SW 1271 (cell line): ENCODE measurements at regions not wholly inside any gene's neighbourhood (a gene's known extent, or its start where the extent isn't known, plus 50 kb on each side); places are given as distances from the start of the nearest gene placed in this dataset.

Experiments used
- DNase-seq, 2 experiments: peaks; one replicate each; lab custom pipeline; 2025; lab: John Stamatoyannopoulos, UW

DNA sequence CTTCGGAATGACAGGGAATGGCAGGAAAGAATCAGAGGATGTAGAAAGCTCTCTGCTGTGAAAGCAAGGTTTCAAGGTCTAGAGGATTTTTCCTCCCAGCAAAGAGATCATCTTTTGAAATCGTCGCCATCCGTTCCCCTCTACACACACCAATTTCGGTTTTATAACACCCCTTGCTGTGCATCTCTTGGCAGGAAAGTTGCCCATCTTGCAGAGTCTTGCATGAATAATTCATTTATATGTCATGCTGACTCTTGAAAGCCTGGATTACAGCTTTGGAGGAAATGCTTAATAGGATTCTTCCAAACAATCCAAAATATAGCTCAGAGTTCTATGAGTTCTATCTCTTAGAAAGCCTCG is 262.7 kb downstream of the CHL1 start:
- DNase-seq, result no peak

DNA sequence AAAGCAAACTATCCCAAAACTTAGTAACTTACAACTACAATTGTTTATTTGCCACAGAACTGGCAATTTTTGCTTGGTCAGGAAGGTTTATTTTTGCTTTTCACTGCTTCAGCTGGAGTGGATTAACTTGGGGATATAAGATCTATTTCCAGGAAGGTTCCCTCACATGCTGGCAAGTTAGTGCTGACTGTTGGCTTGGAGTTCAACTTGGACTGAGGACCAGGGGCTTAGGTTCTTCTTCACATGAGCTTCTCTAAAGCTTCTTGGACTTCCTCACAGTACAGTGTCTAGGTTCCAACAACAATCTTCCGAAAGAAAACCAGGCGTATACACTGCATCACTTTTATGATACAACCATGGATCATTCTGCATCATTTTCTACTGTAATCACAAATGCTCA is 264.4 kb downstream of the CHL1 start:
- DNase-seq, result no peak

DNA sequence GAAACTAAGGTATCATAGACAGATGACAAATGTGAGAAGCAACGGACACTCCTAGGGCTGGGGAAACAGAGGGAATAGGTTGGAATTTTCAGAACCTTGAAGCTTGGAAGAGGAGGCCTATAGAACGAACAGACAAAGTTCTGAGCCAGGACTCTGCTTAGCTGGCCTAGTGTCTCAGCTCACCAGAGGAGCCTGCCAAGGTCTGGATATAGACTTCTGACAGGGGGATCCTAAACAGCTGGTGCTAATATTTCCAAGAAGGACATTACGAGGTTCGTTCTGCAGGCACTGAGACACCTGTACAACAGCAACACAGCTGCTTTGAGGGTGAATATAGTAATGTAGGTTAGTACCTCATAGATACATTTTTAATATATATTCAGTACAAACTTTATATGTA is 266.3 kb downstream of the CHL1 start:
- DNase-seq, result no peak

DNA sequence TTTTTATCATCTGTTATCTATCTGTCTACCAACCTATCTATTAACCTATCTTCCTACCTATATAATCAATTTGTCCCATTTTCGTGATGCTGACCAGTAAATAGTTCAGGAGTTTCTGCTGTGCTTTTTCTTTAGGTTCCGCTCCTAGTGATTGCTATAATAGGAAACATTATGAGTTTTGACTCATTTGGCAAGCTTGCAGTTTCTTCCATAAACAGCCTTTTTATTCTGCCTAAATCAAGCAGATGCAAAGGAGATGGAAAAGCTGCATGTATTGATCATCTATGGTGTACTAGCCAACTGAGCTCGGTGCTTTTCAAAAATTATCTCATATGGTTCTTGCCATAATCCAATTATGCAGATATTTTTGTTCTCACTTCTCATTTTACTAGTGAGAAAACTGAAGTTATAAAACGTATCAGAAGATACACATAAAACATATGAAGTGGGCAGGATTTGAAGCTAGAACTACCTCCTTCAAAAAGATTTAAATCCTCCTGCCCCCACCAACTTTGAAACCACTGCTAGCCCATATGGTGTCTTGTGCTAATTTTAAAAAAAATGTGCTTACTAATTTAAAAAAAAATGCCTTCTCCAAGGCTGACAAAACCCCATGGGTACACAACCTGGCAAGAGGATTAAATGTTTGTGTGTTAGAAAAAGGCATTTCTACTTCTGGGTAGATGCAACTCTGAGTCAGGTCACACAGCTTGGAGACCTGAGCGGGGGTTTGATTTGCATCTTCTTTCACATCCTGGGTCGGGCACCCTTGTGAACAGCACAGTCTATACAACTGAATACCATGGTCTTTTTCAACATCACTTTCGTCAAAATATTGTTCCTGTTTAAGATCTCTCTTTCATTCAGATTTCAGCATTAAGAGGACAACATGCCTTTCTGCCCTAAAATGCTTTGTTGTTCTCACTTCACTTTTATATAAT is 267.0 kb downstream of the CHL1 start:
- DNase-seq, result no peak

DNA sequence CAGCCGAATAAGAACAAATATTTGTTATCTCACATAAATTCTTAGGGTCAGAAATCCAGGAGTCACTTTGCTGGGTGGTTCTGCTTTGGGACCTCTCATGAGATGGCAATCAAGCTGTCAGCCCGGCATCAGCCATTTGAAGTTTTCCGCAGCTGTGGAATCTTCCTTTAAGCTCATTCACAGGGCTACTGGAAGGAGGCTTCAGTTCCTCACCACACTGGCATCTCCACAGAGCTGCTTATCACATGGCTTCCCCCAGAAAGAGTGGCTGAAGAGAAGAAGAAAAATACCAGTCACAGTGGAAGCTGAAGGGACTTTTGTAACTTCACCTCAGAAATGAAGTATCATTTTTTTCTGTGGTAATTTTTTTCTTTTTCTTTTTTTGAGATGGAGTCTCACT is 267.7 kb downstream of the CHL1 start:
- DNase-seq, result no peak

DNA sequence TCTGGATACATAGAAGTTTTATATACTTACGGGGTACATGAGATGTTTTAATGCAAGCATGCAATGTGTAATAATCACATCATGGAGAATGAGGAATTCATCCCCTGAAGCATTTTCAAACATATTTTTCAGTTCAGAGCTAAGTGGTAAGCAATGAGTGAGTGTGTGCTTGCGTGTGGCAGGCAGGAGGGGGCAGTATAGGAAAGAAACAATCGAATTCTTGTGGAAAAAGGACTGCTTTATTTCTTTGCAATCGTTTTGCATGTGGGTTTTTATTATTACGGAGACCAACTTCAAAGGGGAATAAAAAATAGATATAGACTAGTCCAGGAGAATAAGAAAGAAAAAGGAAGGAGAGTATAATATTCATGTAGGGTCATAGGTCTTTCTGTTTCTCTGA is 271.6 kb downstream of the CHL1 start:
- peak in 1 of 2 experiments; percentile 3 for DNase-seq

DNA sequence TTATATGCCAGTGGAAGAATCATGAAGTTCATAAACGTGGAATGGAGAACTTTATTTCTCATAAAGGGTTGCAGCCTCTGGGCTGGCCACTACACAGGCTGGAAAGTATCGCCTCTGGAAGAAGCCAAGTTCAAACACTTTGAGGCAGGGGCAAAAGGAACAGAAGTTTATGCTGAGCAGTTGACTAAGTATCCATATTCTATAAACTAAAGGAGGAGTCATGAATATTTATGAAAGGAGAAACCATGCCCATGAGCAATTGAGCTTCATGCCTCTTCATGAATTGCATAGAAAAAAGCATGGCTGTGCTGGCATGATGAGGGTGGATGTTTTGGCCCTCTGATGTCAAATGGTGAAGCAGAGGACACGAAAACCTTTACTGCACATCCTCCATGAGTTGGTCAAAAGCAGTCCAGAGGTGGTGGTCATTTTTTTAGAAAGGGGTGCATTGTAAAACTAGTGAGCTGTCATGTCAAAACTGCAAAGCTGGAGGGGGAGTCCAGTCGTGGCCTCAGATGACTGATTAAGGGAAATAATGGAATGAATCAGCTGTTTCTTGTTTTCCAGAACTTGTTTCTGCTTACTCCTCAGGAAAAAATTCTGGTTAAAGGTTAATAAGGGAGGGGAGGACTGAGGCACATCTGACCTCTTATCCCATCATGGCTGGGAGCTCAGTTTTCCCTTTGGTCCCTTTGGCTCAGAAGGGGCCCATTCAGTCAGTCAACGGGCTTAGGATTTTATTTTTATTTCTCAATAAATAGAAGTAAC is 276.7 kb downstream of the CHL1 start:
- no peak for DNase-seq

DNA sequence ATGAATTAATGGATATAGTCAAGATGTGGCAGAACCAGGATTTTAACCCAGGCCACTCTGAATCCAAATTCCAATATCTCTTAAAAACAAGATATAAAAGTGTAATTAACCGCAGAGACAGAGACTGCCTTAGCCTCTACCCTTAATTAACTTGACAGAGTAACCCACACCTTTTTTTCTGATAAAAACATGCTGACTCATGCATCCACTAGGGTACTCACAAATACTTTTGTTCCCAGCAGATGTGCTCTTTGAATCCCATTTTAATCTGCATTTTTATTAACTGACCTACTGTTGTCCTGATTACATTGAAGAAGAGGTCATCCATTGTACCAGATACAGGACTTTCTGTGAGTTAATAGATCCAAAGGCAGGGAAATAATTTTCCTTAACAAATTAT is 278.3 kb downstream of the CHL1 start:
- DNase-seq, result no peak

DNA sequence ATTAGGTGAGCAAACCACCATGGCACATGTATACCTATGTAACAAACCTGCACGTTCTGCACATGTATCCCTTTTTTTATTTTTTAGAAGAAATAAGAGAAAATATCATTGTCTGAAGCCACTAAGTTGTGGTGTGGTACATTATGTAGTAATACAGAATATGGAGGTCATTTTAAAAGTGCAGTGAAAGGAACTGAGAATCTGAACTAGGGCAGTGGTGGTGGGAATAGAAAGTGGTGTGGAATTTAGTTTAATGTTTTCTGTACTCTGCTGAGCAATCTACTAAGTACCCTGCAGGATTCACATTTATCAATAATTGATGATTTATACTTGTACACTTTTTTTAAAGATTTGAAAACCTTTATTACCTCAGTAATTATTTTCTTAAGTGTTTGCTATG is 283.5 kb downstream of the CHL1 start:
- no peak for DNase-seq

DNA sequence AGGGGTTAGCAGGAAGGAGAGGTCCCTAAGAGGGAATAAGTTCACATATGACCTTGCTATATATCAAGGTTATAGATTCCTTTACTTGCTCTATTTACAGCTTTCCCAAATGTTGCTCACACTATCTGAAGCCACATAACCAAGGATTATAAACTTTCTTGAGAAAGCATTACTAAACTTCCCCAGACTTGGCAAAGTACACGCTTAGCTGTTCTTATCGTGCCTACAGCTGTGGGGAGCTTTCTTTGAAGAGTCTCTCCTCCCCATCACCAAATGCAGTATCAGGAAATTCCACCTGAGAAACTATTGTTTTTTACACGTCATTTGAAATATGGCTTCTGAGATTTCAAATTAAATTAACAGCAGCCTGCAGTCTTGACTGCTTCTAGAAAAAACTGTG is 284.5 kb downstream of the CHL1 start:
- DNase-seq, result no peak

DNA sequence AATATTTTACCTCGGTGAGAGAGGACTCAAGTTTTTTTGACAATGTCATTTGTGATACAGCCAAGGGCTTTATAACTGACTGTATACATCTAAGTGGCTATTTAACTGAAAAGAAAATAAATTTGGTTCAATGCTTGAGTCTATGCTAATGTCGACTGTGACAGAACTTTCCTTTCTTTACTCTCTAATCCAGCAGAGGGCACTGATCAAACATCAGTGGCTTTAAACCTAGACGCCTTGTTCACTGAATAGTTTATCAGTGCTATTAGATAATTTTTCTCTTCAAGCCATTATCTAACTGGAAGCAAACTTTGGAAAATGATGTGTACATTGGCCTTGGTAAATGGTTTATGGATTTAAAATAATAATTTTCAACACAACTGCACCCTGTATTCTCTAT is 285.1 kb downstream of the CHL1 start:
- no peak for DNase-seq

DNA sequence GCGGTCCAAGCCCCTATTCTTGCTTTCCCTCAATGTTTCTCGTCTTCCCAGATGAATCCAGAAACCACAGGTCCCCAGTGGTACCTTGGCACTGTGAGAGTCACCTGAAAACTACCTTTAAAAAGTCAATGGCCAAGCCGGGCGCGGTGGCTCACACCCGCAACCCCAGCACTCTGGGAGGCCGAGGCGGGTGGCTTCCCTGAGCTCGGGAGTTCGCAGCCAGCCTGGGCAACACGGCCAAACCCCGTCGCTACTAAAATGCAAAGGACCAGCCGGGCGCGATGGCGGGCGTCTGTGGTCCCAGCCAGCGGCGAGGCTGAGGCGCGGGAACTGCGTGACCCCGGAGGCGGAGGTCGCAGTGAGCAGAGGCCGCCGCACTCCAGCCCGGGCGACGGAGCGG is 285.9 kb downstream of the CHL1 start:
- DNase-seq, result no peak

DNA sequence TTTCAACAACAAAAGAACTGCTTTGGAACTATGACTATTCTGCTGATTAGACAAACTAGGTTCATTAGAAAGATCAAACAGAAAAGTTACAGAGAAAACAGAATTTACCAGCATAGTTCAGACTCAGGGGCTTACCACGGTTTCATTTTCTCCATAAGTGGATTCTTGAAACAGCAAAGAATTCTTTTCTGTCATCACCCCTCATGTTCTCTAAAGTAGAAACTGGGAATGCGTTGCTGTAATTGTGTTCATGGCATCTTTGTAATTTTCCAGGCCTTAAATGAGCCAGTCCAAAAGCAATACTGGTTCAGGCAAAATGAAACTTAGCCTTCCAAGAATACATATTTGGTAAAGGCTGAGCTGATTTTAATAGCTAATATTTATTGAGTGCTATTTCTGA is 287.8 kb downstream of the CHL1 start:
- DNase-seq, result no peak

DNA sequence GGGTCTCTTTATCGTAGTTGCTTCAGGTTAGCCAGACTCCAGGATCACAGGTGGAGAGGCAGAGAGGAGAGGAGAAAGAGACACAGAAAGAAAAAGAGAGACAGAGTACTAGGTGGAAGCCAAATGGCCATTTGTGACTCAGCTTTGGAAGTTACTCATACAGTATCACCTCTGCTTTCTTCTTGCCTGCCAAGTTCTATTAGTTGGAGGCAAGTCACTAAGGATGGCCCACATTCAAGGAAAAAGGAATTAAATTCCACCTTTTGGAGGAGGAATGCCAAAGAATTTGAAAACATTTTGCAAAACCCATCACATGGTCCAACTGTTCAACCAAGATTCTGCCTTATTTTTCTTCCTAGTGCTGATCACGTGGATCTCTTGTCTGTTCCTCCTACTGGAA is 291.1 kb downstream of the CHL1 start:
- DNase-seq, result no peak

DNA sequence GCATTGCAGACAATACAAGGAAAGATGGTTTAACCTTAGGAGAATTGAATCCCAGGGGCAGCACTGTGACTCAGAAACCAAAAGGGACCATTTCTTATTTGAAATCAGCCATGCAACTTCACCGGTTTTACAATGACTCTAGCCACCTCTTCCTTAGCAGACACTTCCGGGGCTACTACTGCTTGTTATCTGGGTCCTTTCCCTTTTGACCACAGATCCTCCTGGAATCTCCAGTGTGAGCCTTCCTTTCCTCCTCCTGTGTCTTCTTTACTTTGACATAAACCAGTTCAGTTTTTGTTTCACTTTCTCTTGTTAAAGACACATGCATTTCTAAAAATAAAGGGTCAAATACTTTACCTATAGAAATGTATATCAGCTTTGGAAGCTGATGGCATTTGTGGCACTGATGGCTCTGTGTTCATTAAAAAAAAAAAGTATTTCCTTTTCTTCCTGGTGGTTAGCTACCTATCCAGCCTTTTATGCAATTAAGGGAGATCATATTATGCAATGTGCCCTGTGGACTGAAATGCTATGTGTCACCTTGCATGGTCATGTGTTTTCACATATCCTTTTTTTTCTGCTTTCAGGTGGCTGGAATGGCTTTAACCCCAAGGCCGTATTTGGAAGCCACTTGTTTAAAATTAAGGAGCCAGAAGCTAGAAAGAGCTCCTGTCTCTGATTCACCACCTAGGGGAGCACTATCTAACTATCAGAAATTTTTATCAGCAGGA is 296.2 kb downstream of the CHL1 start:
- DNase-seq, result no peak

DNA sequence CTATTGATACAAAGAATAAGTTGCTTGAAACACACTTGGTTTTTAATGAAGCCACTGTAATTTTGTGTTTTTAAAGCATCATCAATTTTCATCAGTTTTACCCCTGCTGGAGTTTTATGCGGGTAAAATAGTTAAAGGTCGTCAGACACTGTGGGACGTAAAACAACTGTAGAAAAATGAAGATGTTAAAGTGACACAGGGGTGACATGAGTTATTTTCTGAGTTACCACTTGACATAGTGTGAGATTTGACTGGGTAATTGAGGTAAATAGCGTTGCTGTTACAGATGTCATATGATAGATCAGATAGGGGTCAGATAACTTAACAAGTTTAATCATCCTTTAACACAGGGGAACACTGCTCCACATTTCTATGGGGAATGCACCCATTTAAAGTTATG is 297.6 kb downstream of the CHL1 start:
- no peak for DNase-seq

DNA sequence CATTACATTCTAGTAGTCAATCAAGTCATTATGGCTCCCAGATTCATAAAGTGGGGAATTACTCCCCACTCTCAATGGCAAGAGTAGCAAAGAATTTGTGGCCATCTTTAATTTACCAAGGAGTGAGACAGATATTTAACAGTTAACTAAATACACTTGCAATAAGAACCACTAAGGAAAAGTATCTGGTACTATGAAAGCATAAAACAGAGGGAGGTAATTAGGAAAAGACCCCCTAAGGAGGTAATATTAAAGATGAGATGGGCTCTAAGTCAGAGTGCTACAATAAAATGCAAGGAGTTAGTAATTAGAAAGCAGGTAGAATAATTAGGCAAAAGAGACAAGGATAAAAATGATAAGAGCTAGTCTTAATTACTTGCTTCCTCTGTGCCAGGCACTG is 301.9 kb downstream of the CHL1 start:
- no peak for DNase-seq

DNA sequence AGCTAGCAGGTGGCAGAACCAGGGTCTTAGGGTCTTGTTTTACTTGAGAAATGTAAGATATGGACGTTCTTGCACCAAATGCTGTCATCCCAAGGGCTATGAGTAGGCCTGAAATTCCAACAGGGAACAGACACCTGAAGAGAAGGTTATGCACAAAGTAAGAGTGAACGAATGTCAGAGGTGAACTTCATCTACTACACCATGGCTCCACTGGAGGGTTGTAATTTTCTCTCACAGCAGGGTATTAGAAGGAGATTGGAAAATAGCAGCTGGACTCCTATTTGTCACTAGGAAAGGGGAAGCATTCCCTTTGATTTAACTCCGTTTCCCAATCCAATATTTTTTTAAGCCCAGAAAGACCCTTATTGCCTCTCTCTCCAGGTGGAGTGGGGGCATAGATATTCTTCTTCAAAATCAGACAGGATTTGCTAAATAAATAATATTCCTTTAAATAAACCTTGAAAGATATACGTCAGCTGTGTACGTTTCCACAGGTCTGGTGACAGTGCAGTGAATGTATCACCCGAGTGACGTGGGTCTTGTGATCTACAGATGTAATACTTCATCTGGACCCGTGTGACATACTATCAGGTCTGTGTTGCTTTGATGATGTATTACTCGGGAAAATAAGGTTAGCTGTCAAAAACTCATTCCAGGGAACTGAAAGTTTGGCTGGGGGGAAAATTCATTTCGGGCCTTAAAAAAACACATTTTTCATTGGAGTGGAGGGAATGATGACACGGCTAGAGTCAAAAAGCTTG is 302.6 kb downstream of the CHL1 start:
- DNase-seq, result no peak

DNA sequence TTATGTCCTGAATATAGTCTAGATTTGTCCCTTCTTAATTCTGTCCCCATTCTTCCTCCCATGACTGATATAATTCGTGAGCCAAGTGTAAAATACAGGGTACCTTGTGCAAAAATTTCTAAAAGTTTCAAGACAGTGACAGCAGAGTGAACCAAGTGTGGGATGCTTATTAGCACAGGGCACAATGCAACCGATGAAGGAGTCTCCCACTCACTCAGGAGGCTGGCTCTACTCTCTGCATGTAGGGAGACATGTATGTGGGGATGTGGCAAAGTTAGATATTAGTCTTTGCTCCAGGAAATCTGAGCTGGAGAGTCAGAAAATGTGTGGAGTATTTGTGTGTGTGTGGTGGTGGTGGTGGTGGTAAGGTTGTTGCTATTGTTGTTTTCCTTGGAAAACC is 305.9 kb downstream of the CHL1 start:
- no peak for DNase-seq

DNA sequence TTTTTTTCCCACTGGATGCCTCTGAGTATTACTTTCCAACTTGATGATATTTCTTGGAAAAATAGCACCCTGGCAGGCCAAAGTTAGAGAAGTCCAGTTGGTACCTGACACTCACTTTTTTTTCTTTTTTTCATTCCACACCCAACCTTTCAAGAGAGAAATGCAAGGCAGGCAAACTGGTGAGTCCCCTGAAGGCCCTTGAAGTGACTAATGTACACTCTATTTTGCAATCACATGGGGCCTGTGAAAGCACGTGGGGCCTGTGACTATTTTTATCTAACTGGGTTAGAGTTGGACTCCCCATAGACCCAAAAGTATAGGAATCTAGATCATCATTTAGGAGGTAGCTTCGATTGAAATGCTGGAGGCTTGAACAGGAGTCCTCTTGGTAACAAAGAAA is 316.7 kb downstream of the CHL1 start:
- DNase-seq, result no peak

DNA sequence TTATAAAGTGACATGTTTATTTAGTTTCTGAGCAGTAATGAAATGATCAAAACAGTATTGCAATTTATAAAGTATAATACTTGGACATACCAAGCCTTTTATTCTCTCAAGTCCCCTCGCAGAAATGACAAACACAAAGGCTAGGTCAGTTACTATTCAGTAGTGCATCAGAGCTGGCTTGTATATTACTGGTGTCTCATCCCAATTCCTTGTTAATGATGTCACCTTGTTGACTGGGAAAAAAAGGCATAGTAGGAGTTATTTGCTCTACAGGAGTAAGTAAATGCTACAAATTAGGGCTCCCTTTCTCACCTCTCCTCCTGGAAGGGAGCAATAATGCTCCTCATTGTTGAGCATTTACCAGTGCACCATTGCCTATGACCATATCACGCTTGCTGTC is 317.6 kb downstream of the CHL1 start:
- DNase-seq, result no peak

DNA sequence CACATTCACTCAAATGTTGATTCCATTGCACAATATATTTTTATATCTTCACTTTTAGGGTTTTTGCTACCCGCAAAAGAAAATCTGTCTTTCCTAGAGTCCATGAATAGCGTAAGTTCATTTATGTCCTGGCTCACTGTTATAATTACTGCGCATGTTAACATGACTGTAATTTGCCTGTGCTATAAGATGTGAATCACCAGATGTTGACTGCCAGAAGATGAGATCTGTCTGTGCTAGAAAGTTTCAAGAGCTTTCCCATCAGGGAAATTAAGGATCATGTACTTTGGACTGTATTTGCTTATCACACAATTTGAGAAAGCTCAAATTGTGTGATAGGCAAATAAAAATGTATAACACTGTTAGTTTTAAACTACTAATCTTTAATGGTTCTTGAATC is 322.5 kb downstream of the CHL1 start:
- no peak for DNase-seq
